ENCODE measurements at regions not wholly inside any gene's neighbourhood (a gene's known extent, or its start where the extent isn't known, plus 50 kb on each side); places are given as distances from the start of the nearest gene placed in this dataset.

- TF ChIP-seq NFRKB (IDR thresholded peaks at IDR 0.05) (no peak), FOXK2 (IDR thresholded peaks at IDR 0.05) (no peak), FOXM1 (IDR thresholded peaks at IDR 0.05; ENCODE audit: borderline replicate concordance) (no peak), ARNT (IDR thresholded peaks at IDR 0.05) (no peak), SP1 (IDR thresholded peaks at IDR 0.05) (no peak)
Observed at GRCh38 chr1:221431961-221432360, 309.9 kb downstream of the DUSP10 start.

All from HEK293T (cell line).